NOMO-1 (cell line): ENCODE measurements at regions not wholly inside any gene's neighbourhood (a gene's known extent, or its start where the extent isn't known, plus 50 kb on each side); places are given as distances from the start of the nearest gene placed in this dataset.
"Not testable (repeated sequence)": the region's sequence is repeated elsewhere in the genome, so short reads cannot be mapped to it uniquely, and the experiment has no call there.

ENCODE experiments used
- DNase-seq, 2 experiments: peaks; one replicate each; lab custom pipeline; 2025; ENCODE audit not compliant: unreplicated experiment in 2 of 2; lab: John Stamatoyannopoulos, UW

- not testable (repeated sequence) for DNase-seq
Measured at GRCh38 chr15:83335542-83335941, 51.1 kb upstream of the BNC1 start.

GRCh38 chr15:83339396-83339795 lies 54.9 kb upstream of the BNC1 start:
- no peak for DNase-seq

GRCh38 chr15:83340087-83340486 lies 55.6 kb upstream of the BNC1 start:
- no peak for DNase-seq

GRCh38 chr15:83346342-83346741 lies 61.9 kb upstream of the BNC1 start:
- DNase-seq = no peak

- no peak for DNase-seq
Measured at GRCh38 chr15:83352119-83352518, 67.7 kb upstream of the BNC1 start.

- no peak for DNase-seq
Measured at GRCh38 chr15:83356501-83357399, 72.3 kb upstream of the BNC1 start.

- DNase-seq = no peak
Measured at GRCh38 chr15:83358972-83359564, 74.6 kb upstream of the BNC1 start.

GRCh38 chr15:83362706-83363105 lies 78.2 kb upstream of the BNC1 start:
- DNase-seq = no peak

- peak; percentile 7 to 16 for DNase-seq
Measured at GRCh38 chr15:83364501-83364900, 80.0 kb upstream of the BNC1 start.

- peak; percentile 90 to 94 for DNase-seq
Measured at GRCh38 chr15:83365370-83365938, 81.0 kb upstream of the BNC1 start.

- no peak for DNase-seq
Measured at GRCh38 chr15:83372434-83372891, 74.7 kb upstream of the SH3GL3 start.

- DNase-seq = no peak
Measured at GRCh38 chr15:83378921-83379578, 68.1 kb upstream of the SH3GL3 start.

- no peak for DNase-seq
Measured at GRCh38 chr15:83379579-83379959, 67.6 kb upstream of the SH3GL3 start.

- DNase-seq = no peak
Measured at GRCh38 chr15:83380059-83380458, 67.1 kb upstream of the SH3GL3 start.

GRCh38 chr15:83380682-83381081 lies 66.5 kb upstream of the SH3GL3 start:
- DNase-seq = peak; percentile 9 to 18

- DNase-seq = not testable (repeated sequence)
Measured at GRCh38 chr15:83383608-83384139, 63.5 kb upstream of the SH3GL3 start.

GRCh38 chr15:83396101-83396500 lies 51.0 kb upstream of the SH3GL3 start:
- DNase-seq = no peak
